Fibroblast of skin of right quadriceps (primary cell): ENCODE measurements at regions not wholly inside any gene's neighbourhood (a gene's known extent, or its start where the extent isn't known, plus 50 kb on each side); places are given as distances from the start of the nearest gene placed in this dataset.

ENCODE experiments used
- DNase-seq: peaks from one replicate; pipeline ENCODE4 v3.0.0-alpha.2; 2013

- no peak for DNase-seq
Observed at GRCh38 chr7:113825832-113826231, 93.0 kb downstream of the PPP1R3A start.

GRCh38 chr7:113824117-113824823, 94.5 kb downstream of the PPP1R3A start:
- no peak for DNase-seq

GRCh38 chr7:113819474-113819873, 99.3 kb downstream of the PPP1R3A start:
- DNase-seq, result no peak

- no peak for DNase-seq
Observed at GRCh38 chr7:113816639-113817038, 102.2 kb downstream of the PPP1R3A start.

GRCh38 chr7:113813471-113813870, 105.3 kb downstream of the PPP1R3A start:
- DNase-seq, result no peak

GRCh38 chr7:113812591-113813255, 106.1 kb downstream of the PPP1R3A start:
- no peak for DNase-seq

GRCh38 chr7:113810080-113810744, 108.6 kb downstream of the PPP1R3A start:
- DNase-seq, result no peak

- DNase-seq, result no peak
Observed at GRCh38 chr7:113809581-113809980, 109.2 kb downstream of the PPP1R3A start.

GRCh38 chr7:113806633-113807327, 112.0 kb downstream of the PPP1R3A start:
- DNase-seq, result peak; percentile 37

- DNase-seq, result no peak
Observed at GRCh38 chr7:113805976-113806375, 112.8 kb downstream of the PPP1R3A start.

GRCh38 chr7:113804475-113805095, 114.2 kb downstream of the PPP1R3A start:
- DNase-seq, result no peak

GRCh38 chr7:113801751-113802150, 117.1 kb downstream of the PPP1R3A start:
- no peak for DNase-seq

- DNase-seq, result peak; percentile 42
Observed at GRCh38 chr7:113800826-113801225, 118.0 kb downstream of the PPP1R3A start.

GRCh38 chr7:113799896-113800295, 118.9 kb downstream of the PPP1R3A start:
- no peak for DNase-seq

- no peak for DNase-seq
Observed at GRCh38 chr7:113797420-113798010, 121.3 kb downstream of the PPP1R3A start.

GRCh38 chr7:113796557-113796956, 122.3 kb downstream of the PPP1R3A start:
- DNase-seq, result peak; percentile 93

GRCh38 chr7:113794573-113794972, 124.2 kb downstream of the PPP1R3A start:
- no peak for DNase-seq

- no peak for DNase-seq
Observed at GRCh38 chr7:113793171-113793570, 125.6 kb downstream of the PPP1R3A start.

- no peak for DNase-seq
Observed at GRCh38 chr7:113790025-113790424, 128.8 kb downstream of the PPP1R3A start.

- DNase-seq, result no peak
Observed at GRCh38 chr7:113787106-113787505, 131.7 kb downstream of the PPP1R3A start.

GRCh38 chr7:113784956-113785355, 133.9 kb downstream of the PPP1R3A start:
- DNase-seq, result no peak

- no peak for DNase-seq
Observed at GRCh38 chr7:113784316-113784715, 134.5 kb downstream of the PPP1R3A start.

- no peak for DNase-seq
Observed at GRCh38 chr7:113783403-113783802, 135.4 kb downstream of the PPP1R3A start.
